Panc1 (cell line): ENCODE measurements at regions not wholly inside any gene's neighbourhood (a gene's known extent, or its start where the extent isn't known, plus 50 kb on each side); places are given as distances from the start of the nearest gene placed in this dataset.

ENCODE experiments used
- ATAC-seq: fragments of 200-7000 bp; cut with Tn5 transposase; 2 replicates; pipeline ENCODE4 v1.9.1; 2020; ENCODE audit warnings: mild to moderate bottlenecking, moderate library complexity
- BruUV-seq: library from RNA; stranded (reverse); fragments of 400-500 nt; replicated peaks from 2 replicates; lab custom pipeline; 2021; lab: Mats Ljungman, UMichigan
- CTCF ChIA-PET: fragments of 300-600 bp; sonication (Branson Sonifier 250); formaldehyde crosslinking; loops from one replicate; lab custom pipeline; 2022; ENCODE audit warnings: antibody characterized with exemption; lab: Charles Lee
- POLR2A ChIA-PET: fragments of 300-600 bp; sonication (Branson Sonifier 250); formaldehyde crosslinking; loops from one replicate; lab custom pipeline; 2022; ENCODE audit warnings: antibody characterized with exemption; lab: Charles Lee
- DNase-seq: peaks from one replicate; pipeline ENCODE4 v3.0.0-alpha.2; 2010; ENCODE audit warnings: low read depth, low spot score
- H3K27ac ChIP-seq: 2 replicates; pipeline ENCODE4 v1.5.1; 2011; ENCODE audit warnings: mild to moderate bottlenecking, low read length, inconsistent platforms
- H3K27me3 ChIP-seq: fragments of 200-500 bp; sonication (Bioruptor generic); 2 replicates; pipeline ENCODE4 v1.6.0; 2014; ENCODE audit warnings: low read length, inconsistent platforms; ENCODE audit not compliant: control insufficient read depth, insufficient read depth
- H3K36me3 ChIP-seq: fragments of 200-500 bp; sonication (Bioruptor generic); 2 replicates; pipeline ENCODE4 v1.5.1; 2014; ENCODE audit warnings: inconsistent platforms, mild to moderate bottlenecking, low read length, moderate library complexity; ENCODE audit not compliant: control insufficient read depth, insufficient read depth
- H3K4me1 ChIP-seq: 2 replicates; pipeline ENCODE4 v1.5.1; 2011; ENCODE audit warnings: inconsistent platforms, mild to moderate bottlenecking, low read length, moderate library complexity; ENCODE audit not compliant: control insufficient read depth, insufficient read depth
- H3K4me3 ChIP-seq, 2 experiments: 2 replicates each; pipeline ENCODE4 v1.5.1; 2011 to 2012; ENCODE audit warnings: low read depth in 2 of 2, low read length in 2 of 2, mild to moderate bottlenecking in 2 of 2, inconsistent platforms in 1 of 2, moderate library complexity in 1 of 2
- H3K9me3 ChIP-seq: fragments of 200-500 bp; sonication (Bioruptor generic); 2 replicates; pipeline ENCODE4 v1.5.1; 2014; ENCODE audit warnings: low read depth, mild to moderate bottlenecking, inconsistent platforms, low read length, moderate library complexity; ENCODE audit not compliant: control insufficient read depth, insufficient read depth
- CTCF ChIP-seq: fragments of 450-650 bp; IDR thresholded peaks from 2 replicates; pipeline ENCODE4 v1.5.1; 2017; ENCODE audit warnings: mild to moderate bottlenecking
- POLR2AphosphoS5 ChIP-seq: IDR thresholded peaks from 2 replicates; pipeline ENCODE4 v1.6.1; 2012; ENCODE audit warnings: mild to moderate bottlenecking, low read depth, low read length, moderate library complexity
- REST ChIP-seq, 2 experiments: IDR thresholded peaks; 2 replicates each; pipeline ENCODE4 v1.6.1; 2011 to 2012; ENCODE audit warnings: low read depth in 2 of 2, control low read depth in 1 of 2, low read length in 1 of 2, mild to moderate bottlenecking in 1 of 2, moderate library complexity in 1 of 2; ENCODE audit not compliant: insufficient read depth in 1 of 2
- SIN3A ChIP-seq: IDR thresholded peaks from 2 replicates; pipeline ENCODE4 v1.6.1; 2012; ENCODE audit warnings: low read depth, mild to moderate bottlenecking, low read length, moderate library complexity, borderline replicate concordance; ENCODE audit not compliant: insufficient read depth
- TCF7L2 ChIP-seq: IDR thresholded peaks from 2 replicates; pipeline ENCODE4 v1.6.1; 2011; ENCODE audit warnings: mild to moderate bottlenecking, low read depth, low read length, inconsistent platforms
- in situ Hi-C: cut with HindIII; loops from 2 replicates; pipeline ENCODE4 v1.10.0; 2016; ENCODE audit warnings: low sequenced_read_pairs, low pct_unique_long_range_greater_than_20kb
- intact Hi-C: fragments of 100-400 bp; cut with micrococcal nuclease; formaldehyde crosslinking; loops from one replicate; pipeline ENCODE4 v1.10.0; 2022; ENCODE audit not compliant: unreplicated experiment

GRCh38 chr3:168622795-168623194, 527.1 kb upstream of the GOLIM4 start:
- intact Hi-C loops (loop anchor here (10.0 kb wide), 1 partner anchor 222 kb away; no protein-coding TSS in a partner anchor), in situ Hi-C loops (no loop called here)
- no peak overlapping the region for H3K27ac ChIP-seq
- no peak overlapping the region for H3K4me3 ChIP-seq
- no peak for ATAC-seq
- H3K36me3 ChIP-seq = no peaks in the 10 kb centered on the region
- H3K9me3 ChIP-seq = no peaks in the 10 kb centered on the region
- BruUV-seq = no TSS peak
- ChIA-PET CTCF (no interaction called here), POLR2A (no interaction called here)
- TF ChIP-seq POLR2AphosphoS5 (no peak), REST (IDR thresholded peaks at IDR 0.05; ENCODE audit: insufficient read depth in 1 of 2, low read depth in 2 of 2, low read length in 1 of 2) (no peak), CTCF (no peak), TCF7L2 (no peak), SIN3A (no peak)
- H3K4me1 ChIP-seq = no peaks in the 10 kb centered on the region
- H3K27me3 ChIP-seq = no peaks in the 10 kb centered on the region
- DNase-seq = no peak

GRCh38 chr3:168620854-168621253, 525.1 kb upstream of the GOLIM4 start:
- H3K36me3 ChIP-seq = no peaks in the 10 kb centered on the region
- in situ Hi-C loops = no loop called here
- TF ChIP-seq SIN3A (no peak), TCF7L2 (no peak), REST (IDR thresholded peaks at IDR 0.05; ENCODE audit: insufficient read depth in 1 of 2, low read depth in 2 of 2, low read length in 1 of 2) (no peak), CTCF (peak; percentile 64), POLR2AphosphoS5 (no peak)
- H3K27me3 ChIP-seq = no peaks in the 10 kb centered on the region
- ChIA-PET POLR2A (no interaction called here), CTCF (no interaction called here)
- H3K9me3 ChIP-seq = no peaks in the 10 kb centered on the region
- no peak overlapping the region for H3K27ac ChIP-seq
- BruUV-seq = no TSS peak
- ATAC-seq = peak; percentile 65; the same call in 1 of the 2 replicates
- H3K4me1 ChIP-seq = no peaks in the 10 kb centered on the region
- DNase-seq = peak; percentile 7
- intact Hi-C loops = loop anchor here (1.0 to 10.0 kb wide), 2 partner anchors 224 to 410 kb away; no protein-coding TSS in a partner anchor
- no peak overlapping the region for H3K4me3 ChIP-seq
